ENCODE measurements at regions not wholly inside any gene's neighbourhood (a gene's known extent, or its start where the extent isn't known, plus 50 kb on each side); places are given as distances from the start of the nearest gene placed in this dataset.
A peak's percentile ranks its signal among the peaks of the same experiment; 100 is the strongest.

GRCh38 chr14:44029933-44030332 lies 477.1 kb downstream of the FSCB start:
- ChIA-PET CTCF (no interaction called here), POLR2A (ENCODE audit: low non-redundant PET) (no interaction called here)
- H3K27me3 ChIP-seq (replicated peaks; ENCODE audit: insufficient read depth, low read depth, low read length, poor library complexity), result no peaks in the 10 kb centered on the region
- H3K9me3 ChIP-seq (ENCODE audit: low read depth, low read length, poor library complexity, severe bottlenecking), result no peaks in the 10 kb centered on the region
- TF ChIP-seq EZH2 (IDR thresholded peaks at IDR 0.05; ENCODE audit: borderline replicate concordance, low read depth, low read length, poor library complexity, severe bottlenecking) (no peak), CTCF (conservative IDR thresholded peaks at IDR 0.05; ENCODE audit: low read depth, low read length) (no peak)
- no TSS peak for BruUV-seq (replicated peaks)
- H3K27ac ChIP-seq (ENCODE audit: low read depth, low read length, poor library complexity, severe bottlenecking), result no peak overlapping the region
- no peaks in the 10 kb centered on the region for H3K36me3 ChIP-seq (ENCODE audit: insufficient read depth, low read length, poor library complexity, severe bottlenecking)
- intact Hi-C loops (cut with micrococcal nuclease; ENCODE audit: unreplicated experiment), result no loop called here
- H3K4me1 ChIP-seq (ENCODE audit: insufficient read depth, low read length, poor library complexity, severe bottlenecking), result peaks cover 3% of the 10 kb centered on the region
- H3K4me3 ChIP-seq (ENCODE audit: low read depth, low read length, poor library complexity, severe bottlenecking), result no peak overlapping the region
- peak; percentile 19 for DNase-seq (ENCODE audit: low spot score)

GRCh38 chr14:44027397-44027796 lies 479.7 kb downstream of the FSCB start:
- DNase-seq (ENCODE audit: low spot score), result no peak
- TF ChIP-seq CTCF (conservative IDR thresholded peaks at IDR 0.05; ENCODE audit: low read depth, low read length), result no peak
- TF ChIP-seq EZH2 (IDR thresholded peaks at IDR 0.05; ENCODE audit: borderline replicate concordance, low read depth, low read length, poor library complexity, severe bottlenecking), result no peak
- H3K27me3 ChIP-seq (replicated peaks; ENCODE audit: insufficient read depth, low read depth, low read length, poor library complexity), result no peaks in the 10 kb centered on the region
- no peaks in the 10 kb centered on the region for H3K36me3 ChIP-seq (ENCODE audit: insufficient read depth, low read length, poor library complexity, severe bottlenecking)
- intact Hi-C loops (cut with micrococcal nuclease; ENCODE audit: unreplicated experiment), result no loop called here
- no peaks in the 10 kb centered on the region for H3K9me3 ChIP-seq (ENCODE audit: low read depth, low read length, poor library complexity, severe bottlenecking)
- no peak overlapping the region for H3K4me3 ChIP-seq (ENCODE audit: low read depth, low read length, poor library complexity, severe bottlenecking)
- H3K4me1 ChIP-seq (ENCODE audit: insufficient read depth, low read length, poor library complexity, severe bottlenecking), result peaks cover 3% of the 10 kb centered on the region
- BruUV-seq (replicated peaks), result no TSS peak
- ChIA-PET CTCF (no interaction called here), POLR2A (ENCODE audit: low non-redundant PET) (no interaction called here)
- no peak overlapping the region for H3K27ac ChIP-seq (ENCODE audit: low read depth, low read length, poor library complexity, severe bottlenecking)

- TF ChIP-seq CTCF (conservative IDR thresholded peaks at IDR 0.05; ENCODE audit: low read depth, low read length) (no peak), EZH2 (IDR thresholded peaks at IDR 0.05; ENCODE audit: borderline replicate concordance, low read depth, low read length, poor library complexity, severe bottlenecking) (no peak)
- ChIA-PET POLR2A (ENCODE audit: low non-redundant PET) (interaction anchor here (0.6 kb wide), 1 partner anchor 1465 kb away, joined by 3 read pairs; no protein-coding TSS in a partner anchor), CTCF (no interaction called here)
- no peak overlapping the region for H3K27ac ChIP-seq (ENCODE audit: low read depth, low read length, poor library complexity, severe bottlenecking)
- intact Hi-C loops (cut with micrococcal nuclease; ENCODE audit: unreplicated experiment), result no loop called here
- H3K4me1 ChIP-seq (ENCODE audit: insufficient read depth, low read length, poor library complexity, severe bottlenecking), result peaks cover 11% of the 10 kb centered on the region
- no peaks in the 10 kb centered on the region for H3K36me3 ChIP-seq (ENCODE audit: insufficient read depth, low read length, poor library complexity, severe bottlenecking)
- H3K27me3 ChIP-seq (replicated peaks; ENCODE audit: insufficient read depth, low read depth, low read length, poor library complexity), result no peaks in the 10 kb centered on the region
- DNase-seq (ENCODE audit: low spot score), result no peak
- H3K4me3 ChIP-seq (ENCODE audit: low read depth, low read length, poor library complexity, severe bottlenecking), result no peak overlapping the region
- H3K9me3 ChIP-seq (ENCODE audit: low read depth, low read length, poor library complexity, severe bottlenecking), result no peaks in the 10 kb centered on the region
- no TSS peak for BruUV-seq (replicated peaks)
These were observed 496.5 kb downstream of the FSCB start for GRCh38 chr14:44010595-44010994.
